GM23338 (cell line): ENCODE measurements at regions not wholly inside any gene's neighbourhood (a gene's known extent, or its start where the extent isn't known, plus 50 kb on each side); places are given as distances from the start of the nearest gene placed in this dataset.

Experiments used
- ATAC-seq: fragments of 200-7000 bp; cut with Tn5 transposase; 3 replicates; pipeline ENCODE4 v1.9.1; 2020
- DNase-seq: peaks from one replicate; pipeline ENCODE4 v3.0.0-alpha.2; 2015; ENCODE audit warnings: low spot score
- H2AFZ ChIP-seq: fragments of 200-600 bp; sonication (generic); 2 replicates; pipeline ENCODE4 v1.8.0; 2016; ENCODE audit warnings: antibody characterized with exemption, mild to moderate bottlenecking, moderate library complexity
- H3F3A ChIP-seq: fragments of 200-600 bp; sonication (generic); replicated peaks from 2 replicates; pipeline ENCODE4 v1.8.0; 2017; ENCODE audit warnings: antibody characterized with exemption, mixed run types, low read depth
- H3K27ac ChIP-seq: fragments of 200-600 bp; sonication (generic); 2 replicates; pipeline ENCODE4 v1.6.1; 2016; ENCODE audit warnings: low read depth
- H3K27me3 ChIP-seq: fragments of 200-600 bp; sonication (generic); 2 replicates; pipeline ENCODE4 v1.8.0; 2016; ENCODE audit warnings: mild to moderate bottlenecking, mixed run types, moderate library complexity; ENCODE audit not compliant: insufficient read depth
- H3K36me3 ChIP-seq: fragments of 200-600 bp; sonication (generic); 2 replicates; pipeline ENCODE4 v1.8.0; 2016; ENCODE audit warnings: mild to moderate bottlenecking; ENCODE audit not compliant: insufficient read depth
- H3K4me1 ChIP-seq: fragments of 200-600 bp; sonication (generic); 2 replicates; pipeline ENCODE4 v1.8.0; 2016; ENCODE audit warnings: mild to moderate bottlenecking, moderate library complexity; ENCODE audit not compliant: insufficient read depth
- H3K4me2 ChIP-seq: fragments of 200-600 bp; sonication (generic); 2 replicates; pipeline ENCODE4 v1.7.1; 2017; ENCODE audit warnings: mixed run types
- H3K4me3 ChIP-seq: fragments of 200-600 bp; sonication (generic); 2 replicates; pipeline ENCODE4 v1.6.1; 2016; ENCODE audit warnings: mixed run types
- H3K79me2 ChIP-seq: fragments of 200-600 bp; sonication (generic); replicated peaks from 2 replicates; pipeline ENCODE4 v1.8.0; 2017; ENCODE audit warnings: mild to moderate bottlenecking; ENCODE audit not compliant: insufficient read depth
- H3K9me2 ChIP-seq: fragments of 200-600 bp; sonication (generic); 2 replicates; pipeline ENCODE4 v1.8.0; 2017; ENCODE audit not compliant: insufficient read depth
- H4K20me1 ChIP-seq: fragments of 200-600 bp; sonication (generic); replicated peaks from 2 replicates; pipeline ENCODE4 v1.8.0; 2017; ENCODE audit warnings: mild to moderate bottlenecking; ENCODE audit not compliant: insufficient read depth
- H3K27ac Mint-ChIP-seq: 2 replicates; pipeline ENCODE4 v1.8.0; 2020; ENCODE audit warnings: inconsistent platforms, mild to moderate bottlenecking, moderate library complexity, mixed read lengths
- H3K27me3 Mint-ChIP-seq: 3 replicates; pipeline ENCODE4 v1.8.0; 2022; ENCODE audit warnings: low read depth, mild to moderate bottlenecking, moderate library complexity, mixed read lengths, inconsistent platforms; ENCODE audit not compliant: insufficient read depth, poor library complexity
- H3K36me3 Mint-ChIP-seq: 3 replicates; pipeline ENCODE4 v1.8.0; 2021; ENCODE audit warnings: low read depth, mild to moderate bottlenecking, inconsistent platforms, moderate library complexity, mixed read lengths
- H3K4me1 Mint-ChIP-seq: 3 replicates; pipeline ENCODE4 v1.8.0; 2020; ENCODE audit warnings: mild to moderate bottlenecking, inconsistent platforms, mixed read lengths
- H3K4me3 Mint-ChIP-seq: 3 replicates; pipeline ENCODE4 v1.8.0; 2021; ENCODE audit warnings: moderate library complexity, mild to moderate bottlenecking, inconsistent platforms, mixed read lengths
- H3K9me3 Mint-ChIP-seq: 3 replicates; pipeline ENCODE4 v1.8.0; 2020; ENCODE audit warnings: moderate library complexity, mild to moderate bottlenecking, inconsistent platforms, mixed read lengths
- CREB1 ChIP-seq: fragments of 250-450 bp; sonication (Bioruptor Pico); IDR thresholded peaks from 2 replicates; pipeline ENCODE4 v1.5.0; 2020; ENCODE audit warnings: low read depth, mild to moderate bottlenecking, moderate library complexity
- CTCF ChIP-seq, 2 experiments: fragments of 200-600 bp in 1 of 2; sonication (generic) in 1 of 2; conservative IDR thresholded peaks; 2 replicates each; pipeline versions ENCODE4 v1.5.1 to v1.6.1; 2016 to 2017; ENCODE audit warnings: antibody characterized with exemption in 2 of 2, low read depth in 2 of 2, mild to moderate bottlenecking in 2 of 2, moderate library complexity in 1 of 2
- EZH2 ChIP-seq: fragments of 200-600 bp; sonication (generic); IDR thresholded peaks from one replicate; pipeline ENCODE4 v1.8.0; 2017; ENCODE audit warnings: antibody characterized with exemption, mild to moderate bottlenecking, low read depth; ENCODE audit not compliant: unreplicated experiment
- EZH2phosphoT487 ChIP-seq: fragments of 200-600 bp; sonication (generic); IDR thresholded peaks from one replicate; pipeline ENCODE4 v1.8.1; 2018; ENCODE audit warnings: antibody characterized with exemption; ENCODE audit not compliant: unreplicated experiment
- JUNB ChIP-seq: IDR thresholded peaks from one replicate; pipeline ENCODE4 v1.6.1; 2016; ENCODE audit warnings: antibody characterized with exemption; ENCODE audit not compliant: unreplicated experiment
- NANOG ChIP-seq: IDR thresholded peaks from 2 replicates; pipeline ENCODE4 v1.6.1; 2016; ENCODE audit warnings: antibody characterized with exemption, borderline replicate concordance
- POLR2AphosphoS5 ChIP-seq: IDR thresholded peaks from 2 replicates; pipeline ENCODE4 v1.6.1; 2016; ENCODE audit warnings: antibody characterized with exemption, low read depth
- REST ChIP-seq: IDR thresholded peaks from one replicate; pipeline ENCODE4 v1.6.1; 2018; ENCODE audit warnings: antibody characterized with exemption; ENCODE audit not compliant: unreplicated experiment
- STAT1 ChIP-seq: IDR thresholded peaks from one replicate; pipeline ENCODE4 v1.6.1; 2016; ENCODE audit warnings: antibody characterized with exemption; ENCODE audit not compliant: unreplicated experiment
- ZNF114 ChIP-seq: fragments of 250-450 bp; sonication (Bioruptor Pico); IDR thresholded peaks from 2 replicates; pipeline ENCODE4 v1.5.0; 2020; ENCODE audit warnings: mild to moderate bottlenecking, moderate library complexity
- ZNF331 ChIP-seq: fragments of 250-450 bp; sonication (Bioruptor Pico); IDR thresholded peaks from 2 replicates; pipeline ENCODE4 v1.5.0; 2020; ENCODE audit warnings: low read depth, mild to moderate bottlenecking, moderate library complexity
- ZNF462 ChIP-seq: fragments of 250-450 bp; sonication (Bioruptor Pico); IDR thresholded peaks from 2 replicates; pipeline ENCODE4 v1.5.0; 2020; ENCODE audit warnings: mild to moderate bottlenecking, moderate library complexity
- TF ChIP-seq, protein P1 (sequence below): IDR thresholded peaks from 2 replicates; pipeline ENCODE4 v1.6.1; 2016; ENCODE audit warnings: antibody characterized with exemption

DNA sequence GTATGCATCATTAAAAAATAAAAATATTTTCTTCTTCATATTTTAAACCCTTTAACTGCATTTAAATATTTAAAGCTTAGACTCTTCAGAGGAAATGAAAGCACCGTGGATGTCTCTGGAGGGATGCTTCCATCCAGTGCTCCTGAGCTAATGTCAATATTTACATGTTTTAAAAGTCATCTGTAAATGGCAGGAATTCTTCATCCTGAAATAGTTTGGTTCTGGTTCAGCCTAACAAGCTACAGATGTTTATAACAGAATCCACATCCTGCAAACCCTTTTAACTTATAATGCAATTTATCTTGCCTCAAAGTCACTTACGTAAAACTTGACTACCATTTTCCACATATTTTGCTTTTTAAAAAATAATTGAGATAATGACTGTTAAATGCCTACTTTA lies 1207.3 kb downstream of the SLC16A7 start:
- H3K36me3 Mint-ChIP-seq = no peaks in the 10 kb centered on the region
- peaks cover 5% of the 10 kb centered on the region for H3K9me2 ChIP-seq
- DNase-seq (no peak), ATAC-seq (no peak)
- H3K27ac ChIP-seq = no peak overlapping the region
- no peak overlapping the region for H3K27ac Mint-ChIP-seq
- H4K20me1 ChIP-seq = no peaks in the 10 kb centered on the region
- no peaks in the 10 kb centered on the region for H3K4me1 Mint-ChIP-seq
- TF ChIP-seq NANOG (no peak), ZNF462 (CRISPR knock-in tag) (no peak), JUNB (no peak), POLR2AphosphoS5 (no peak), REST (no peak), EZH2phosphoT487 (no peak), EZH2 (no peak), ZNF114 (CRISPR knock-in tag) (no peak), STAT1 (no peak), ZNF331 (CRISPR knock-in tag) (no peak), CREB1 (CRISPR knock-in tag) (no peak), CTCF (conservative IDR thresholded peaks at IDR 0.05; ENCODE audit: low read depth in 2 of 2) (no peak)
- TF ChIP-seq, protein P1, sequence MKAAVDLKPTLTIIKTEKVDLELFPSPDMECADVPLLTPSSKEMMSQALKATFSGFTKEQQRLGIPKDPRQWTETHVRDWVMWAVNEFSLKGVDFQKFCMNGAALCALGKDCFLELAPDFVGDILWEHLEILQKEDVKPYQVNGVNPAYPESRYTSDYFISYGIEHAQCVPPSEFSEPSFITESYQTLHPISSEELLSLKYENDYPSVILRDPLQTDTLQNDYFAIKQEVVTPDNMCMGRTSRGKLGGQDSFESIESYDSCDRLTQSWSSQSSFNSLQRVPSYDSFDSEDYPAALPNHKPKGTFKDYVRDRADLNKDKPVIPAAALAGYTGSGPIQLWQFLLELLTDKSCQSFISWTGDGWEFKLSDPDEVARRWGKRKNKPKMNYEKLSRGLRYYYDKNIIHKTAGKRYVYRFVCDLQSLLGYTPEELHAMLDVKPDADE = no peak
- H3K4me3 Mint-ChIP-seq = no peak overlapping the region
- H3K27me3 Mint-ChIP-seq = no peaks in the 10 kb centered on the region
- H3K4me1 ChIP-seq = no peaks in the 10 kb centered on the region
- H3K9me3 Mint-ChIP-seq = no peaks in the 10 kb centered on the region
- no peak overlapping the region for H3K4me2 ChIP-seq
- H3K79me2 ChIP-seq = no peaks in the 10 kb centered on the region
- H3F3A ChIP-seq = no peaks in the 10 kb centered on the region
- no peaks in the 10 kb centered on the region for H3K27me3 ChIP-seq
- no peak overlapping the region for H3K4me3 ChIP-seq
- no peak overlapping the region for H2AFZ ChIP-seq
- no peaks in the 10 kb centered on the region for H3K36me3 ChIP-seq
